K562 (cell line): ENCODE measurements at regions not wholly inside any gene's neighbourhood (a gene's known extent, or its start where the extent isn't known, plus 50 kb on each side); places are given as distances from the start of the nearest gene placed in this dataset.
A peak's percentile ranks its signal among the peaks of the same experiment; 100 is the strongest.

Experiments
- BMI1 ChIP-seq: fragments of 150-350 bp; IDR thresholded peaks from 2 replicates; pipeline ENCODE4 v1.6.1; 2014; ENCODE audit warnings: low read length
- C11orf30 ChIP-seq: fragments of 450-650 bp; IDR thresholded peaks from 2 replicates; pipeline ENCODE4 v1.6.1; 2016; ENCODE audit warnings: low read depth, mild to moderate bottlenecking
- HNRNPH1 ChIP-seq: fragments of 200-400 bp; formaldehyde crosslinking; optimal IDR thresholded peaks from 2 replicates; pipeline ENCODE3; 2017; ENCODE audit warnings: low read depth, mild to moderate bottlenecking, low read length, moderate library complexity
- KAT2B ChIP-seq: IDR thresholded peaks from one replicate; pipeline ENCODE4 v1.6.1; 2012; ENCODE audit warnings: low read depth, mild to moderate bottlenecking, control low read depth, inconsistent platforms, low read length, moderate library complexity
- KDM1A ChIP-seq, 2 experiments: fragments of 450-650 bp; IDR thresholded peaks; 2 replicates each; pipeline ENCODE4 v1.6.1; 2016; ENCODE audit warnings: mild to moderate bottlenecking in 2 of 2
- NBN ChIP-seq: fragments of 450-650 bp; IDR thresholded peaks from 2 replicates; pipeline ENCODE4 v1.6.1; 2016; ENCODE audit warnings: low read depth, mild to moderate bottlenecking
- PHF21A ChIP-seq: fragments of 450-650 bp; IDR thresholded peaks from 2 replicates; pipeline ENCODE4 v1.6.1; 2017; ENCODE audit warnings: low read depth, borderline replicate concordance
- RBM14 ChIP-seq: fragments of 200-400 bp; formaldehyde crosslinking; IDR thresholded peaks from 2 replicates; pipeline ENCODE4 v1.6.1; 2018; ENCODE audit warnings: low read depth, mild to moderate bottlenecking, low read length, moderate library complexity, borderline replicate concordance; ENCODE audit not compliant: insufficient read depth
- RBM25 ChIP-seq: fragments of 200-400 bp; formaldehyde crosslinking; IDR thresholded peaks from 2 replicates; pipeline ENCODE4 v1.6.1; 2018; ENCODE audit warnings: low read length, low read depth, moderate library complexity; ENCODE audit not compliant: severe bottlenecking
- SMAD4 ChIP-seq: fragments of 250-450 bp; sonication (Bioruptor Pico); conservative IDR thresholded peaks from 2 replicates; pipeline ENCODE4 v1.8.0; 2021; ENCODE audit warnings: inconsistent platforms, mild to moderate bottlenecking, moderate library complexity
- SRSF1 ChIP-seq: fragments of 200-400 bp; formaldehyde crosslinking; IDR thresholded peaks from 2 replicates; pipeline ENCODE4 v1.6.1; 2017; ENCODE audit warnings: mild to moderate bottlenecking, low read depth, low read length, moderate library complexity
- ZNF133 ChIP-seq: fragments of 250-450 bp; sonication (Bioruptor Pico); IDR thresholded peaks from 2 replicates; pipeline ENCODE4 v1.4.0; 2020; ENCODE audit warnings: mild to moderate bottlenecking
- ZNF282 ChIP-seq: sonication (generic); formaldehyde crosslinking; IDR thresholded peaks from 2 replicates; pipeline ENCODE4 v1.8.1; 2023; ENCODE audit warnings: missing genetic modification reagents
- TF ChIP-seq, protein P1 (sequence below): sonication (generic); formaldehyde crosslinking; IDR thresholded peaks from 2 replicates; pipeline ENCODE4 v1.8.1; 2023; ENCODE audit warnings: mild to moderate bottlenecking, missing genetic modification reagents, moderate library complexity
- TF ChIP-seq, protein P2 (sequence below): fragments of 200-600 bp; sonication (generic); IDR thresholded peaks from one replicate; pipeline ENCODE4 v1.6.1; 2012; ENCODE audit warnings: mild to moderate bottlenecking, low read depth, low read length, inconsistent platforms

DNA sequence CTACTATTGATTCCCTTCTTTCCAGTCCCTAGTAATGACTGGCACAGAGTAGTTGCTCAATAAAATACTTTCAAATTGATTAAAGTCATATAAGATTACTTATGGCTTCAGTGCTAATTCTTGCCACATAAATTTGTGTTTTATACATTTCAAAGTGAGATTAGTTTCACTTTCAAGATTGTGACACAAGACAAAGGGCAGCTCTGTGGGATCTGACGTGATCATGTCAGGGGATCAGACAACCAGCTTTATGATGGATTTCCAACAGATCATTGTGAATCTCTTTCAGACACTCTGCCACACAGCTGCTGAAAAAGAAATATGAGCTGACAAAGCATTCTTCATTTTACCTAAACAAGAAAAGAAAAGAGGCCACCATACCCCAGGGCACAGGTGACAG, 73.4 kb upstream of the POMP start (continued):
- TF ChIP-seq RBM14 (no peak), BMI1 (no peak), SRSF1 (no peak), ZNF282 (CRISPR knock-in tag) (no peak), SMAD4 (CRISPR knock-in tag) (no peak), NBN (no peak), ZNF133 (CRISPR knock-in tag) (no peak), C11orf30 (peak; percentile 9; the same call in 1 of the 2 replicates), KAT2B (no peak), PHF21A (no peak), KDM1A (IDR thresholded peaks at IDR 0.05) (no peak), HNRNPH1 (no peak), RBM25 (peak; percentile 34)
- TF ChIP-seq, protein P1, sequence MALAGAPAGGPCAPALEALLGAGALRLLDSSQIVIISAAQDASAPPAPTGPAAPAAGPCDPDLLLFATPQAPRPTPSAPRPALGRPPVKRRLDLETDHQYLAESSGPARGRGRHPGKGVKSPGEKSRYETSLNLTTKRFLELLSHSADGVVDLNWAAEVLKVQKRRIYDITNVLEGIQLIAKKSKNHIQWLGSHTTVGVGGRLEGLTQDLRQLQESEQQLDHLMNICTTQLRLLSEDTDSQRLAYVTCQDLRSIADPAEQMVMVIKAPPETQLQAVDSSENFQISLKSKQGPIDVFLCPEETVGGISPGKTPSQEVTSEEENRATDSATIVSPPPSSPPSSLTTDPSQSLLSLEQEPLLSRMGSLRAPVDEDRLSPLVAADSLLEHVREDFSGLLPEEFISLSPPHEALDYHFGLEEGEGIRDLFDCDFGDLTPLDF (CRISPR knock-in tag), result no peak
- TF ChIP-seq, protein P2, sequence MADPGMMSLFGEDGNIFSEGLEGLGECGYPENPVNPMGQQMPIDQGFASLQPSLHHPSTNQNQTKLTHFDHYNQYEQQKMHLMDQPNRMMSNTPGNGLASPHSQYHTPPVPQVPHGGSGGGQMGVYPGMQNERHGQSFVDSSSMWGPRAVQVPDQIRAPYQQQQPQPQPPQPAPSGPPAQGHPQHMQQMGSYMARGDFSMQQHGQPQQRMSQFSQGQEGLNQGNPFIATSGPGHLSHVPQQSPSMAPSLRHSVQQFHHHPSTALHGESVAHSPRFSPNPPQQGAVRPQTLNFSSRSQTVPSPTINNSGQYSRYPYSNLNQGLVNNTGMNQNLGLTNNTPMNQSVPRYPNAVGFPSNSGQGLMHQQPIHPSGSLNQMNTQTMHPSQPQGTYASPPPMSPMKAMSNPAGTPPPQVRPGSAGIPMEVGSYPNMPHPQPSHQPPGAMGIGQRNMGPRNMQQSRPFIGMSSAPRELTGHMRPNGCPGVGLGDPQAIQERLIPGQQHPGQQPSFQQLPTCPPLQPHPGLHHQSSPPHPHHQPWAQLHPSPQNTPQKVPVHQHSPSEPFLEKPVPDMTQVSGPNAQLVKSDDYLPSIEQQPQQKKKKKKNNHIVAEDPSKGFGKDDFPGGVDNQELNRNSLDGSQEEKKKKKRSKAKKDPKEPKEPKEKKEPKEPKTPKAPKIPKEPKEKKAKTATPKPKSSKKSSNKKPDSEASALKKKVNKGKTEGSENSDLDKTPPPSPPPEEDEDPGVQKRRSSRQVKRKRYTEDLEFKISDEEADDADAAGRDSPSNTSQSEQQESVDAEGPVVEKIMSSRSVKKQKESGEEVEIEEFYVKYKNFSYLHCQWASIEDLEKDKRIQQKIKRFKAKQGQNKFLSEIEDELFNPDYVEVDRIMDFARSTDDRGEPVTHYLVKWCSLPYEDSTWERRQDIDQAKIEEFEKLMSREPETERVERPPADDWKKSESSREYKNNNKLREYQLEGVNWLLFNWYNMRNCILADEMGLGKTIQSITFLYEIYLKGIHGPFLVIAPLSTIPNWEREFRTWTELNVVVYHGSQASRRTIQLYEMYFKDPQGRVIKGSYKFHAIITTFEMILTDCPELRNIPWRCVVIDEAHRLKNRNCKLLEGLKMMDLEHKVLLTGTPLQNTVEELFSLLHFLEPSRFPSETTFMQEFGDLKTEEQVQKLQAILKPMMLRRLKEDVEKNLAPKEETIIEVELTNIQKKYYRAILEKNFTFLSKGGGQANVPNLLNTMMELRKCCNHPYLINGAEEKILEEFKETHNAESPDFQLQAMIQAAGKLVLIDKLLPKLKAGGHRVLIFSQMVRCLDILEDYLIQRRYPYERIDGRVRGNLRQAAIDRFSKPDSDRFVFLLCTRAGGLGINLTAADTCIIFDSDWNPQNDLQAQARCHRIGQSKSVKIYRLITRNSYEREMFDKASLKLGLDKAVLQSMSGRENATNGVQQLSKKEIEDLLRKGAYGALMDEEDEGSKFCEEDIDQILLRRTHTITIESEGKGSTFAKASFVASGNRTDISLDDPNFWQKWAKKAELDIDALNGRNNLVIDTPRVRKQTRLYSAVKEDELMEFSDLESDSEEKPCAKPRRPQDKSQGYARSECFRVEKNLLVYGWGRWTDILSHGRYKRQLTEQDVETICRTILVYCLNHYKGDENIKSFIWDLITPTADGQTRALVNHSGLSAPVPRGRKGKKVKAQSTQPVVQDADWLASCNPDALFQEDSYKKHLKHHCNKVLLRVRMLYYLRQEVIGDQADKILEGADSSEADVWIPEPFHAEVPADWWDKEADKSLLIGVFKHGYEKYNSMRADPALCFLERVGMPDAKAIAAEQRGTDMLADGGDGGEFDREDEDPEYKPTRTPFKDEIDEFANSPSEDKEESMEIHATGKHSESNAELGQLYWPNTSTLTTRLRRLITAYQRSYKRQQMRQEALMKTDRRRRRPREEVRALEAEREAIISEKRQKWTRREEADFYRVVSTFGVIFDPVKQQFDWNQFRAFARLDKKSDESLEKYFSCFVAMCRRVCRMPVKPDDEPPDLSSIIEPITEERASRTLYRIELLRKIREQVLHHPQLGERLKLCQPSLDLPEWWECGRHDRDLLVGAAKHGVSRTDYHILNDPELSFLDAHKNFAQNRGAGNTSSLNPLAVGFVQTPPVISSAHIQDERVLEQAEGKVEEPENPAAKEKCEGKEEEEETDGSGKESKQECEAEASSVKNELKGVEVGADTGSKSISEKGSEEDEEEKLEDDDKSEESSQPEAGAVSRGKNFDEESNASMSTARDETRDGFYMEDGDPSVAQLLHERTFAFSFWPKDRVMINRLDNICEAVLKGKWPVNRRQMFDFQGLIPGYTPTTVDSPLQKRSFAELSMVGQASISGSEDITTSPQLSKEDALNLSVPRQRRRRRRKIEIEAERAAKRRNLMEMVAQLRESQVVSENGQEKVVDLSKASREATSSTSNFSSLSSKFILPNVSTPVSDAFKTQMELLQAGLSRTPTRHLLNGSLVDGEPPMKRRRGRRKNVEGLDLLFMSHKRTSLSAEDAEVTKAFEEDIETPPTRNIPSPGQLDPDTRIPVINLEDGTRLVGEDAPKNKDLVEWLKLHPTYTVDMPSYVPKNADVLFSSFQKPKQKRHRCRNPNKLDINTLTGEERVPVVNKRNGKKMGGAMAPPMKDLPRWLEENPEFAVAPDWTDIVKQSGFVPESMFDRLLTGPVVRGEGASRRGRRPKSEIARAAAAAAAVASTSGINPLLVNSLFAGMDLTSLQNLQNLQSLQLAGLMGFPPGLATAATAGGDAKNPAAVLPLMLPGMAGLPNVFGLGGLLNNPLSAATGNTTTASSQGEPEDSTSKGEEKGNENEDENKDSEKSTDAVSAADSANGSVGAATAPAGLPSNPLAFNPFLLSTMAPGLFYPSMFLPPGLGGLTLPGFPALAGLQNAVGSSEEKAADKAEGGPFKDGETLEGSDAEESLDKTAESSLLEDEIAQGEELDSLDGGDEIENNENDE, result no peak
